GM12892 (cell line): ENCODE measurements at regions not wholly inside any gene's neighbourhood (a gene's known extent, or its start where the extent isn't known, plus 50 kb on each side); places are given as distances from the start of the nearest gene placed in this dataset.

Experiments
- DNase-seq: peaks from one replicate; pipeline ENCODE4 v3.0.0; 2011; ENCODE audit not compliant: insufficient read length
- FAIRE-seq: peaks from 2 replicates; lab custom pipeline; 2011; peaks lifted over from hg19 to GRCh38; lab: Jason Lieb, UNC
- POLR2A ChIP-seq: IDR thresholded peaks from 2 replicates; pipeline ENCODE4 v1.6.1; 2011; ENCODE audit warnings: low read depth, low read length, control low read depth
- POLR2AphosphoS5 ChIP-seq: IDR thresholded peaks from 2 replicates; pipeline ENCODE4 v1.6.1; 2011; ENCODE audit warnings: low read depth, low read length, control low read depth
- TAF1 ChIP-seq: IDR thresholded peaks from 2 replicates; pipeline ENCODE4 v1.6.1; 2011; ENCODE audit warnings: low read depth, mild to moderate bottlenecking, control low read depth, low read length, borderline replicate concordance

GRCh38 chr2:19846567-19846966 lies 55.2 kb downstream of the TTC32 start:
- FAIRE-seq, result no peak
- no peak for DNase-seq
- TF ChIP-seq TAF1, result no peak
- no peak for TF ChIP-seq POLR2AphosphoS5
- TF ChIP-seq POLR2A, result no peak

GRCh38 chr2:19846030-19846429 lies 55.8 kb downstream of the TTC32 start:
- no peak for FAIRE-seq

GRCh38 chr2:19845323-19845920 lies 56.4 kb downstream of the TTC32 start:
- DNase-seq (no peak), FAIRE-seq (no peak)
- TF ChIP-seq POLR2AphosphoS5 (no peak), POLR2A (no peak)

More at GRCh38 chr2:19846030-19846429, 55.8 kb downstream of the TTC32 start:
- DNase-seq, result no peak
- TF ChIP-seq POLR2AphosphoS5 (no peak), POLR2A (no peak), TAF1 (no peak)

- FAIRE-seq (no peak), DNase-seq (no peak)
- TF ChIP-seq POLR2A, result no peak
- TF ChIP-seq POLR2AphosphoS5, result no peak
- TF ChIP-seq TAF1, result no peak
Observed at GRCh38 chr2:19844750-19845149, 57.0 kb downstream of the TTC32 start.

- no peak for TF ChIP-seq POLR2A
- TF ChIP-seq POLR2AphosphoS5, result no peak
- no peak for TF ChIP-seq TAF1
- DNase-seq (no peak), FAIRE-seq (no peak)
Observed at GRCh38 chr2:19843992-19844515, 57.7 kb downstream of the TTC32 start.

- TF ChIP-seq TAF1, result no peak
- TF ChIP-seq POLR2AphosphoS5, result no peak
- TF ChIP-seq POLR2A, result no peak
- FAIRE-seq (no peak), DNase-seq (no peak)
Observed at GRCh38 chr2:19841918-19842693, 59.7 kb downstream of the TTC32 start.

DNA sequence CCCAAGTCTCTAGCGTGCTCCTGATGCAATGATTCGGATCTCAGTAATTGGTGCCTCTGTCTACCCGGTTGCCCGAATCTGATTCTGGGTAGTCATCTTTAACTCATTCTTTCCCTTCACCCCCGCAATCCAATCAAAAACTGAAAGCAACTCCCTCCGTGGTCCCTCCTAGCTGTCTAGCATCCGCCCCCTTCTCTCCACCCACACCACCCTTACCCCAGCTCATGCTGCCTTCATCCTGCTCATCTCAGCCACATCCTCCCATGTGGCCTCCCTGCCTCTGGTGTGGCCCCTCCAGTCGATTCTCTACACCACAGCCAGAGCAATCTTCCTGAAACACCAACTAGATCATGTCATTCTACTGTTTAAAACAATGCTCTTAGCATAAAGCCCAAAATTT lies 62.3 kb downstream of the TTC32 start:
- DNase-seq (no peak), FAIRE-seq (no peak)
- TF ChIP-seq TAF1 (no peak), POLR2A (no peak), POLR2AphosphoS5 (no peak)

DNA sequence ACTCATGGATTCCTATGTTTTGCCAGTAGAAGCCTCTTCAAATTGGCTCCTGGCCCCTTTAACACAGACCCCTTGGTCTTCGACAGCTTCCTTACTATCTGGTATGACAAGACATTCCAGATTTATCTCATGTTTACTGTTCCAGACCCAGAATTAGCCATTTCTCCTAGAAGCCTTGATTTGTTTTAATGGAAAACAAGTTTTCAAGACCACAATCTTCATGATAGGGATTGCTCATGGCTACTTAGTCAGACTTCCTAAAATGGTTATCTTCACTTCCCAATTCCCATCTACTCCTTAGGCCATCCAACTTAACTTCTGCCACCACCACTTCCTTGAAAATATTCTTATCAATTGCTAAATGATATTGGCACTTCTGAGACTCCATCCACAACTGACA lies 63.2 kb downstream of the TTC32 start:
- no peak for DNase-seq
- TF ChIP-seq POLR2A, result no peak
- TF ChIP-seq POLR2AphosphoS5, result no peak
- TF ChIP-seq TAF1, result no peak
- no peak for FAIRE-seq

DNA sequence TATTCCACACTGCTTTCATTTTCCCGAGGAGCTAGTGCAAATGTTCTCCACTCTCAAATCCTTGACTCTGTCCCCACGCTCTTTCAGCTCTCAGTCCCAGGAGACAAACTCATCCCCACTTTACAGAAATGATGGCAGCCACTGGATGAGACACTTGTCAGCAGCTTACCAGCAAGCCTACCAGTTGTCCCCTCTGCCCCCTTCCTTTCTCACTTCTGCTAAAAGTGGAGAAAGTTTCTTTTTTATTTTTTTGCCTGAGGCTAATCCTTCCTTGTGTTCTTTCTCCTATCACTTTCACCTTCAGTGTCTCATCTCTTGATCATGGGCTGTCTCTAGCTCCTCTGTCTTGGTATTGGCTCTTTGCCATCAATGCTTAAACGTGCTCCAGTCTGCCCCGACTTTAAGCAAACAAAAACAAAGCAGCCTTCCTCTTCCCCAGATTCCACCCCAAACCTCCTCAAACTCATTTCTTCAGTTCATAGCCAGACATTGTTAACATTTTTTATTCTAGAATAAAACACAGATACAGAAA lies 64.5 kb downstream of the TTC32 start:
- FAIRE-seq (no peak), DNase-seq (no peak)

DNA sequence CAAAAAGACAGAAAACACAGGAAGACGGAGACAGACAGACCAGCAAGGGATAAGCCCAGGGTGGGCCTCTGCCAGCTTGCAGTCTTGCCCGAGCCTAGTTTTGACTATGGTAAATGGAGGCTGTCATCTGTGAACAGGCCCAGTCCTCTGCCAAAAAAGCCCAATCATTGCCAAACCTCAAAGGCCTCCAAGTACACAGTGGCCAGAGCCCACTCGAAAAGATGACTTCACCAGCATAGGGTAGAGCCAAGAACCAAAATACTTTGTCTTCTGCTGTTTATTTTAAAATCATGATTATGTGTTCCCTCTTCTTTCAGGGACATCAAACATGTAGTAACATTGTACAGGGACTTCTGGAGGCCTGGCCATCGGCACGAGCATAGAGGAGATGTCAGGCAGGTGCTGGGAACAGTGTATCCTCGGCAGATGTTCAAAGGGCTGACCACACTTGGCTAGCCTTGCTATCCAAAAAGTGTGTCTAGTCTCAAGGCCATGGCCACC lies 66.0 kb downstream of the TTC32 start:
- DNase-seq, result no peak
- FAIRE-seq, result no peak
- no peak for TF ChIP-seq POLR2A
- no peak for TF ChIP-seq POLR2AphosphoS5
- TF ChIP-seq TAF1, result no peak

More for the DNA sequence above, 64.5 kb downstream of the TTC32 start:
- TF ChIP-seq POLR2AphosphoS5 (no peak), POLR2A (no peak), TAF1 (no peak)

DNA sequence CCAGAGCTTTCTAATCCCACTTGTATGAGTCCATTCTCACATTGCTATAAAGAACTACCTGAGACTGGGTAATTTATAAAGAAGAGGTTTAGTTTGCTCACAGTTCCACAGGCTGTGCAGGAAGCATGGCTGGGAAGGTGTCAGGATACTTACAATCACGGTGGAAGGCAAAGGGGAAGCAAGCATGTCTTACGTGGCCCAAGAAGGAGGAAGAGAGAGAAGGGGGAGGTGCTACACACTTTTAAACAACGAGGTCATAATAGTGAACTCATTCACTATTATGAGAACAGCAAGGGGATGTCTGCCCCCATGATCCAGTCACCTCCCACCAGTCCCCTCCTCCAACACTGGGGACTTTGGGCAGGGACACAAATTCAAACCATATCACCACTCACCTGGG lies 67.8 kb downstream of the TTC32 start:
- DNase-seq (no peak), FAIRE-seq (no peak)
- TF ChIP-seq TAF1, result no peak
- TF ChIP-seq POLR2AphosphoS5, result no peak
- no peak for TF ChIP-seq POLR2A

DNA sequence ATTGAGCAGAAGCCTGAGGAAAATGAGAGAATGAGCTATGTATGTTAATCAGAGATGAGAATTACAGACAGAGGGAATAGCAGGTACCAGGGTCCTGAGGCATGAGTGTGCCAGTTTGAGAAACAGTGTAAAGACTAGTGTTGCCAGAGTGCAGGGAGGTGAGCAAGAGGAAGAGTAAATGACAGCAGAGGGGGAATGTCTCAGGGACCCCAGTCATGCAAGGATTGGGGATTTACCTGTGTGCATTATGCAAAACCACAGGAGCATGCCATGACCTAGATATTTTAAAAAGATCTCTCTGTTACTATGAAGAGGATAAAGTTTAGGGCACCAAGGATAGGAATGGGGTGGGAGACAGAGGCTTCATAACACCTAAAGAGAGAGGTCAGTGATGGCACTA lies 72.1 kb downstream of the TTC32 start:
- FAIRE-seq (no peak), DNase-seq (no peak)
- no peak for TF ChIP-seq POLR2AphosphoS5
